CD4-positive, alpha-beta T cell treated with Interleukin-6 for 4 hours (primary cell): ENCODE measurements at regions not wholly inside any gene's neighbourhood (a gene's known extent, or its start where the extent isn't known, plus 50 kb on each side); places are given as distances from the start of the nearest gene placed in this dataset.
"Not testable (repeated sequence)": the region's sequence is repeated elsewhere in the genome, so short reads cannot be mapped to it uniquely, and the experiment has no call there.

Experiments
- DNase-seq: peaks from one replicate; pipeline ENCODE4 v3.0.0-alpha.2; 2020; ENCODE audit warnings: mixed read lengths

DNA sequence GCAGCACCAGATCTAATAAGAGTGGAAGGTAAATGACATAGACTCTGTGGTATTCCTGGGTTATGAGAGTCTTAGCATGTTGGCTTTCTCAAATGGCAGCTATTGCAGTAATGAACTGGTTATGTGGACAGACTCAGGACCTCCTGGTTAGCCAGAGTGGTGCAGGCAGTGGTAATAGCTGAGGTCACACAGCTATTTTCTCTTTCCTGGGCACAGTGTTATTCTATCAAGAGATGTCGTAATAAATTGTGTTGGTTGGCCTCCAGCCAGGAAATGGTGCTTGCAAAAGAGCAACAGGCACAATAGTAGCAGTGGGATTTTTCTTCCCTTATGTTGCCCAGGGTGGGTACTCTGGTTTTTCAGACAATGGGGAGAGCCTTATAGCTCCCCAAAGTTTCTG lies 279.2 kb upstream of the FGF16 start:
- DNase-seq = no peak

DNA sequence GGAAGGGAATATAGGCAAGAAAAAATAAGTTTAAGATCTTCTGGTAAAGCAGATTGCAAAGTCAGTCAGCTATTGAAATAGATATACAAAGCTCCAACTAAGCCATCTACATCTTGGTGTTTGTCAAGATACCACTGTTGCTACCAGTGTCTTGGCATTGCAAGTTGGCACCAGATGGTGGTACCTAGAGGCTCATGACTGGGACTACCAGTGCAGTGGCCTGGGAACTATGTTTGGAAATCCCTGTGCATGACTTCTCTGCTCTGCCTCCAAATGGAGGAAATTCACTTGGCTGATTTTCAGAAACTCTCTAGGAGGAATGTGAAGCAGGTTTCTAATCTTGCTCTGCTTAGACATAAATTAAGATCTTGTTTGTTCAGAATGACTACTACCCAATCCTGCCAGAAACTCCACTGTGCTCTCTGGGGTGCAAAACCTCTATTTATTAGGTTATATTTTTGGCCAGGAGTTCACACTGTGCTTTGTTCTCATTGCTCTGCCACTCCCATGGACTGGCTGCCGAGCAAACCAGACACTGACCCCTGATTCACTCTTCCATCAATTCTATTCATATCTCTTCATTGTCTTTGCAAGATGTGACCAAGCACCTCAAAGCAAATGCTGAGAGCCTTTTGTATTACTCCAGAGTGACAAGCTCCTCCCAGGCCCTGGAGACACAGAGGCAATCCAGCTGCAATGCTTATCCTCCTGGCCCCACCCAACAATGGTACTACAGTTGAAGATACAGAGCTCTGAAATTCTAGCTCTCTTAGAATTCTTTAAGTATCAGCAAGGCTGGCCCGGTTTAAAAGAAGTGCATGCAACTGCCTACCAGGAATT lies 272.3 kb upstream of the FGF16 start:
- no peak for DNase-seq

DNA sequence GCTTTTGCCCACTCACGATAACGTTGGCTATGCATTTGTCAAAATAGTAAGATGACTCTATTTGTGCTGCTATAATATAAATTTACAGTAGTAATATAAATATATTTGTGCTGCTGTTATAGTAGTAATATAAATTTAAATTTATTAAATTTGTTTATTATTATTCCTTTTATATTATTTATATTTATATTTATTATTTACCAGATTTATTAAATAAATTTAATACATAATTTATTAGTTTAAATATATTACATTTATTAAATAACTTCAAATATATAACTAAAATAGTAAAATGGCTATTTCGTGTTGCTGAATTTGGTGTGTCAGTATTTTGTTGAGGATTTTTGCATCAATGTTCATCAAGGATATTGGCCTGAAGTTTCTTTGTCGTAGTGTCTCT lies 246.5 kb upstream of the FGF16 start:
- no peak for DNase-seq

DNA sequence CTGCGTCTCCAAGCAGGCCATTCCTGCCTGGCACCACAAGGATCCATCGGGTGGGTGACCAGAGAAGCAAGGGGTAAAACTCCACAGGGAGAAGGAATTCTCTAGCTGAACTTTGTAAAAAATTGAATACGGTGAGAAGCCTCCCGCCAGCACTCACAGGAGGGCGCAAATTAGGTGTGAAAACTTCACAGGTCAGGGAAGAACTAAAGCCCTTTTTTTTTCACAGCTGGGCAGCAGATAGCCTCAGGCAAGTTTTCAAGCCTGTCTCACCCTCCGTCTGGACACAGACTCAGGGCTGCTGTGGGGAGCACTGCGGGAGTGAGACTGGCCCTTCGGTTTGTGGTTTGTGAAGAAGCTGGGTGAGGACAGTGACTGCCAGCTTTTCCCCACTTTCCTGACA lies 224.1 kb upstream of the FGF16 start:
- no peak for DNase-seq

DNA sequence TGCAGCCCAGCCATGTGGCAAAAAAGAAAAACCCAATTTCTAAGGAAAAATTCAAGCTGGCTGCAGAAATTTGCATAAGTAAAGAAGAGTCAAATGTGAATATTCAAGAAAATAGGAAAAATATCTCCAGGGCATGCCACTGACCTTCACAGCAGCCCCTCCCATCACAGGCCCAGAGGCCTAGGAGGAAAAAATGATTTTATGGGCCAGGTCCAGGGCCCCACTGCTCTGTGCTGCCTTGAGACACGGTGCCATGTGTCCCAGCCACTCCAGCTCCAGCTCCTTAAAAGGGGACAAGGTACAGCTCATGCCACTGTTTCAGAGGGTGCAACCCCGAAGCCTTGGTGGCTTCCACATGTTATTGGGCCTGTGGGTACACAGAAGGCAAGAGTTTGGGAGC lies 182.7 kb upstream of the FGF16 start:
- no peak for DNase-seq

DNA sequence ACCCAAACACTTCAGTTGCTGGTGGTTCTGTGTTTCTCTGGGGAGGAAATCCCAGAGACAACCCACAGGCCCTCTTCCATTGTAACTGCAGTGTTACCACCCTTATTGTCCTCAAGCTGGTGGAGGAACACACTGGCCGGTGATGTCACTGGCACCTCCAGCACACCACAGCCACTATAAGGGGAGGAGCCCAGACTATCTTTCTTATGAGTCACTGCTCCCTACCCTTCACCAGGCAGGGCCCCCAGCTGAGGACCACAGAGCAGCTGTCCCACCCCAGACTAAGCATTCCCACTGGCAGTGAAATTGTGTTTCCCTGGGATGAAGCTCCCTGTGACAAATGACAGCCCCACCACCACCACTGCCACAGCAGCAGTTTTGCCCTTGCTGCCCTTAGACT lies 171.8 kb upstream of the FGF16 start:
- DNase-seq = no peak

DNA sequence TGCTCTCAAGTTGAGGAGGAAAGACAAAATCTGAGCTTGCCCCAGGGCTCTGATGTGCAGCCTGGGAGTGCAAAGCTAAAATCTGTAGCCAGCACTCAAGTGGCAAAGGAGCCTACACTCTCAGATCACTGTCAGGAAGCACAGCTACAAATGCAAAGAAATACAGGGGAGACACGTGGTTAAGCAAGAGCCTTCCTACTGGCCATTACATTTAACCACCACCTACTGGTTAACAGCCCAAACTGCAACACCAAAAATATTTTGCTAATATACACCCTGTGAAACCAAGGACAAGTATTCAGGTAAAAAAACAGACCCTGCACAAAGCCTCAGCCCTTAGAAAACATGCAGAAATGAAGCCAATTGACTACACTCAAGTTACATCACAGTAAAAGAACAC lies 170.4 kb upstream of the FGF16 start:
- DNase-seq = no peak

DNA sequence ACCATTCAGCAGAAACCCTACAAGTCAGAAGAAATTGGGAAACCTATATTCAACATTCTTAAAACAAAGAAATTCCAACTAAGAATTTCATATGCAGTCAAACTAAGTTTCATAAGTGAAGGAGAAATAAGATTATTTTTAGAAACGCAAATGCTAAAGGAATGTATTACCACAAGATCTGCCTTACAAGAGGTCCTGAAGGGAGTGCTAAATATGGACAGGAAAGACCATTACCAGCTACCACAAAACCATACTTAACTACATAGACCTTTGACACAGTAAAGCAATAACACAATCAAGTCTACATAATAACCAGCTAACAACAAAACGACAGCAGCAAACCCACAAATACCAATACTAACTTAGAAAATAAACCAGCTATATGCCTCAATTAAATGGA lies 169.3 kb upstream of the FGF16 start:
- DNase-seq = no peak

DNA sequence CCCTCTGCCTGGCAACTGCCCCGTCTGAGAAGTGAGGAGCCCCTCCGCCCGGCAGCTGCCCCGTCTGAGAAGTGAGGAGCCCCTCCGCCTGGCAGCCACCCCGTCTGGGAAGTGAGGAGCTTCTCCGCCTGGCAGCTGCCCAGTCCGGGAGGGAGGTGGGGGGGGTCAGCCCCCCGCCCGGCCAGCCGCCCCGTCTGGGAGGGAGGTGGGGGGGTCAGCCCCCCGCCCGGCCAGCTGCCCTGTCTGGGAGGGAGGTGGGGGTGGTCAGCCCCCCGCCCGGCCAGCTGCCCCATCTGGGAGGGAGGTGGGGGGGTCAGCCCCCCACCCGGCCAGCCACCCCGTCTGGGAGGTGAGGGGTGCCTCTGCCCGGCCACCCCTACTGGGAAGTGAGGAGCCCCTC lies 167.8 kb upstream of the FGF16 start:
- not testable (repeated sequence) for DNase-seq

DNA sequence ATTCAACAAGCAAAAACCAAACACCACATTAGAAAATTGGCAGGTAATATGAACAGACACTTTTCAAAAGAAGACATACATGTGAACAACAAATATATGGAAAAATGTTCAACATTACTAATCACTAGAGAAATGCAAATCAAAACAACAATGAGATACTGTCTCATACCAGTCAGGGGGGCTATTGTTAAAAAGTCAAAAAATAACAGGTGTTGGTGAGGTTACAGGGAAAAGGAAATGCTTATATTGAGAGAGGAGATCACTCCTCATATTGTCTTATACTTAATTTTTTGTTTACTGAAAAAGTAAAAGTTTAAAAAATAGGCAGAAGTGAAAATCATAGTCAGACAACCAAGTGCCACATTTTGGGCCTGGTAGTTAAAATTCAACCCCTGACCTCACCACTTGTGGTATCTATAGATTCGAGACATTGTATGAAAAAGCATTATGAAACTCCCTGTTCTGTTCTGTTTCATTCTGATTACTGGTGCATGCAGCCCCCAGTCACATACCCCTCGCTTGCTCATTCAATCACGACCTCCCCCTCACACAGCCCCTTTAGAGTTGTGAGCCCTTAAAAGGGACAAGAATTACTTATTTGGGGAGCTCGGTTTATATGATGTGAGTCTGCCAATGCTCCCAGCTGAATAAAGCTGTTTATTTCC lies 153.7 kb upstream of the FGF16 start:
- DNase-seq = no peak

DNA sequence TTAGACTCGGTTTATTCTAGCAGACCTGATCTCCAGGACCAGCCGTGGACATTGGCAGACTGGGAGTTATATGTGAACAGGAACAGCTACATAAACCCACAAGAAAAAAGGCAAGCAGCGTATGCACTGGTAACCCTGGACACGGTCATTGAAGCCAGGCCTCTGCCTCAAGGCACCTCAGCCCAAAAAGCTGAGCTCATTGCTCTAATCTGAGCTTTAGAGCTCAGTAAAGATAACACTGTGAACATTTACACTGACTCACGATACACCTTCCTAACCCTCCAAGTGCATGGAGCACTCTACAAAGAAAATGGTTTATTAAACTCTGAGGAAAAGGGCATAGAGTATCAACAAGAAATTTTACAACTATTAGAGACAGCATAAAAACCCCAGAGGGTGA lies 148.9 kb upstream of the FGF16 start:
- DNase-seq = no peak

DNA sequence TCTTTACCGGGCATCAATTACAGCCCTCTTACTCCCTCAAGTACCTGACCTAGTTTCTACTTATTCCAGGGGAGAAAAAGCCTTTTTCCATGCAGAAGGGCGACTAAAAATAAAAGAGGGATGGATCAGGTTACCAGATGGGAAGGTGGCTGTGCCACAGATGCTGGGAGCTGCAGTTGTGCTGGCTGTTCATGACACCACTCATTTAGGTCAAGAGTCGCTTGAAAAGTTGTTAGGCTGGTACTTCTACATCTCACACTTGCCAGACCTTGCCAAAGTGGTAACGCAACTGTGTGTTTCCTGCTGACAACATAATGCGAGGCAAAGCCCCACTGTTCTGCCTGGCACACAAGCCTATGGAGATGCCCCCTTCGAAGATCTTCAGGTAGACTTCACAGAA lies 148.4 kb upstream of the FGF16 start:
- DNase-seq = no peak

DNA sequence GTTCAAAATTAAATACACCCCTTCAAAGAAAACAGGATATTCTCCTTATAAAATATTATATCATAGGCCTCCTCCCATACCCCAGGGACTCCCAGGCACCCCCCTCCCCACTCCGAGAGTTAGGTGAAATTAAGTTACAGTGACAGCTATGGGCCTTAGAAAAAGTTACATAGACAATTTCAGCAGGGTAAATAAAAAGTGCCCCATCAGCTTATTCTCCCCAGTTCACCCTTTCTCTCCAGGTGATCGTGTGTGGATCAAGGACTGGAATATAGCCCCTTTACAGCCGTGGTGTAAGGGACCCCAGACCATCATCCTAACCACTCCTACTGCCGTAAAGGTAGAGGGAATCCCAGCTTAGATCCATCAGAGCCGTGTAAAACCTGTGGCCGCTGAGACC lies 147.6 kb upstream of the FGF16 start:
- DNase-seq = no peak

DNA sequence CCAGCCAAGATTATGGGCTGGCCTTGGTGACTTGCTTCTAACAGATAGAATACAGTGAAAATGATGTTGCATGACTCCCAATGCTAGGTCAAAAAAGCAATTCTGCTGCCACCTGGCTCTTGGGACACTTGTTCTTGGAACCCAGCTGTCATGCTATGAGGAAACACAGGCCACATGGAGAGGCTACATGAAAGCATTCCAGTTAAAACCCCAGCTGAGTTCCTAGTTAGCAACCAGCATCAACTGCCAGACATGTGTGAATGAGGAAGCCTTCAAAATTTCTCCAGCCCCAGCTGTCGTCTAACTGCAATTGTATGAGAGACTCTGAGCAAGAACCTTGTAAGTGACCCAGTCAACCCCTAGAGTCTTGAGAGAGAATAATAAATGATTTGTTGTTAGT lies 105.2 kb upstream of the FGF16 start:
- DNase-seq = no peak

DNA sequence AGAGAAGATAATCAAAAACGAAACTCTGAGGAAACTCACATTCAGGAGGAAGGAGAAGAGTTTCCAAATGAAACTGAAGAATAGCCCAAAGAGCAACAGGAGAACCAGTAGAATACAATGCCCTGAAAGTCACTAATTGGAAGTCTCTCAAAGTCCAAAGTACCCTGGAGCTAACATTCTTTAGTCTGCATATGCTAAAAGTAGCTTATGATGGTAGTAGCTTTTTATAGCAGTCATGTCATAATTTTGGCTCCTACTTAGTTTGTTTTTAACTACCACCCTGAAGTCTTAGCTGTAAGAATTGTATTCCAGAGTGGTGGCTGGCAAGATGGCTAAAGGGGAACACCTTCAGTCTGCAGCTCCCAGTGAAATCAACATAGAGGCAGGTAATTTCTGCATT lies 100.3 kb upstream of the FGF16 start:
- no peak for DNase-seq

DNA sequence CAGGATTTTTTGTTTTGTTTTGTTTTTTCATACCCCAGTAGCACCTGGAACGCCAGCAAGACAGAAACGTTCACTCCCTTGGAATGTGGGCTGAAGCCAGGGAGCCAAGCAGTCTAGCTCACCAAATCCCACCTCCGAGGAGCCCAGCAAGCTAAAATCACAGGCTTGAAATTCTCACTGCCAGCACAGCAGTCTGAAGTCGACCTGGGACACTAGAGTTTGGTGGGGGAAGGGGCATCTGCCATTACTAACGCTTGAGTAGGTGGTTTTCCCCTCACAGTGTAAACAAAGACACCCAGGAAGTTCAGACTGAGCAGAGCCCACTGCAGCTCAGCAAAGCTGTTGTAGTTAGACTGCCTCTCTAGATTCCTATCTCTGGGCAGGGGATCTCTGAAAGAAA lies 99.6 kb upstream of the FGF16 start:
- DNase-seq = no peak

DNA sequence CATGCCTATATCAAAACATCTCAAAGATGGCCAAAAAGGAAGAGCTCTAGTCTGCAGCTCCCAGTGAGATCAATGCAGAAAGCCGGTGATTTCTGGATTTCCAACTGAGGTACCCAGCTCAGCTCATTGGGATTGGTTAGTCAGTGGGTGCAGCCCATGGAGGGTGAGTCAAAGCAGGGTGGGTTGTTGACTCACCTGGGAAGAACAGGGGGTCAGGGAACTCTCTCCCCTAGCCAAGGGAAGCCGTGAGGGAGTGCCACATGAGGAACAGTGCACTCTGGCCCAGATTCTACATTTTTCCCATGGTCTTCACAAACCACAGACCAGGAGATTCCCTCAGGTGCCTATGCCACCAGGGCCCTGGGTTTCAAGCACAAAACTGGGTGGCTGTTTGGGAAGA lies 57.3 kb upstream of the FGF16 start:
- no peak for DNase-seq

DNA sequence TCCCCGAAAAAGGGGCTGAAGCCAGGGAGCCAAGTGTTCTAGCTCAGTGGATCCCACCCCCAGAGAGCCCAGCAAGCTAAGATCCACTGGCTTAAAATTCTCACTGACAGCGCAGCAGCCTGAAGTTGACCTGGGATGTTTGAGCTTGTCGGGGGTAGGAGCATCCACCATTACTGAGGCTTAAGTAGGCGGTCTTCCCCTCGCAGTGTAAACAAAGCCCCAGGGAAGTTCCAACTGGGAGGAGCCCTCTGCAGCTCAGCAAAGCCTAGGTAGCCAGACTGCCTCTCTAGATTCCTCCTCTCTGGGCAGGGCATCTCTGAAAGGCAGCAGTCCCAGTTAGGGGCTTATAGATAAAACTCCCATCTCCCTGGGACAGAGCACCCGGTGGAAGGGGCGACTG lies 56.8 kb upstream of the FGF16 start:
- not testable (repeated sequence) for DNase-seq

DNA sequence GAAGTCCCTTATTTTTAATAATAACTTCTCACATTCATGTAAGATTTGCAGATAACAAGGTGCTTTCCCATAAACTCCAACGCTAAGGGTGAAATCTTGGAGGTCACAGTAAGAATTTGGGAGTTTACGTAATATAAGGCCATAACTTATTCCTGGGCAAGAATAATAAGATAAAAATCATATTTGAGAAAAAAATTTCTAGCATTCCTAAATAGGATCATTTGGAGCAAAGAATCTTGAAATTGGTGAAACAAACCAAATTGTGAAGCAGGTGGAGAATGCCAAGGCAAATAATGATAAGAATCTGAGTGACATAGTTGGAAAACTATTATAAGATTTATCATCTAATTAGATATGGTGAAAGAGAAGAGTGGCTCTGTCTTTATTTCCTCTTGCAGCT lies 50.4 kb upstream of the FGF16 start:
- no peak for DNase-seq
